Activated CD4-positive, alpha-beta T cell treated with anti-CD3 and anti-CD28 coated beads, Interleukin-10, Interleukin-2, amounts not matched to agents 100 ng/mL and 50 ng/mL, durations not matched to agents 16 hours and 8 hours (primary cell): ENCODE measurements at regions not wholly inside any gene's neighbourhood (a gene's known extent, or its start where the extent isn't known, plus 50 kb on each side); places are given as distances from the start of the nearest gene placed in this dataset.

Experiments
- DNase-seq: peaks from one replicate; pipeline ENCODE4 v3.0.0-alpha.2; 2020

DNA sequence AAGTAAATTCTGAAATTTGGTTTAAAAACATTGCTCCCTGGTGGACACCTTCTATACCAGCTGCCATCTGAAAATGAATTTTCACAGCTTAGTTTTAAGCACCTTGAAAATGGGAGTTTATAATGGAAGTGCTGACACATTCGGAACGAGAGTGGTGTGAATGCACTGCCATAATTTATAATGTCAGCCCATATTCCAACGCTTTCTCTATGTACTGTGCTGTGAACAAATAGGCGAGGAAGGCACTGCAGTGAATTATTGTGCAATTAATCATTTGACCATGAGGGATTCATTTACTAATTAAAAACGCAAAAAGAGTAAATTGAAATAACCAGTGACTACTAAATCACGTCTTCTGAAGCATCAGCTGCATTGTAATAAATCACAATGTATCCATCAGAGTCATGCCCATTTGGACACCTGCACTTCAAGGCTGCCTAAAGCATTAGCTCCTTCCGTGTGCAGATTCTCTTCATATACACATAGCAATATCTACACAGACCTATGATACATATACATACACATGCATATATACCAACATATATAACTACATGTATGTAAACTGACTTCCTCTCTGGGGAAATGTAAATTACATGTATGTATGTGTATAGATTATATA, 699.8 kb downstream of the GALR1 start:
- no peak for DNase-seq

DNA sequence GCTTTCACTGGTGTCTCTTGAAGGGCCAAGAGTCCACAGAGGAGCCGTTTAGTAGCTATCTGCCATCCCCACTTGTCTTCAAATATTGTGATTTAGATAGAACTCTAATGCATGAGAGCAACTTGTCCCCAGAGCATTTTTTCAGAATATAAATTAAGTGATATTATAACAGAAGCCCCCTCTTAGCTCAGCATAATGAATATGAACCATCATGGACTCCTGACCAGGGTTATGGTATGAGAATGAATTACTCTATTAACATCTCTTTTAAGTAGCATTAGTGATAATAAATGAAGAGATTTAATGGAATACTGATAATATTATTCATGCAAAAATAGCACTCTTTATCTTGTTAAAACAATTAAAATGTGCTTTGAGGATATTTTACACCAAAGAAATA, 709.6 kb downstream of the GALR1 start:
- DNase-seq: no peak

DNA sequence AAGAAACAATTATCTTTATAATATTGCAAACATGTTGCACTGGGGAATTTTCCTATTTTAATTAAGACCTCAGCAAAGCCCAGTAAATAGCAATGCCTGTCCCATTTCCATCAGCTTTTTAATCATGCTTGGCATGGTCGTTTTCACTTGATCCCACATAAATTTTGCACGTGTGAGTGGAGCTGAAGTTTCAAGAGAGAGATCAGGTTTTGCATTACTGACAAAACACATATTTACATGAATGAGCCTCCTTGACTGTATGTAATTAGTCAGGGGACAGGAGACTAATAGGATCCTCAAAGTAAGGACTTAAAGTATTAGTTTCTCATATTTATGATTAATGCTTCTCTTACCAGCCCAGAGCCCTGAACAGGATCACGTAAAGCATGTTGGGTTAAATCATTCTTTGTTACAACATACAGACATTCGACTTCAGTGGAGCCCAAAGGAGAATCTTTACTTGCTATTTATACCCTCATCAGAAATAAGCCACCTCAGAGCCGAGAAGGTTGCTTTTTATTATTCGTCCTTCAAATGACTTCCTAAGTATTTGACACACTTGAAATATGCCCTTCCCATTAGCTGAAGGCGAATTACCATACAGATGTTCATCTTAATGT, 711.3 kb downstream of the GALR1 start:
- no peak for DNase-seq

DNA sequence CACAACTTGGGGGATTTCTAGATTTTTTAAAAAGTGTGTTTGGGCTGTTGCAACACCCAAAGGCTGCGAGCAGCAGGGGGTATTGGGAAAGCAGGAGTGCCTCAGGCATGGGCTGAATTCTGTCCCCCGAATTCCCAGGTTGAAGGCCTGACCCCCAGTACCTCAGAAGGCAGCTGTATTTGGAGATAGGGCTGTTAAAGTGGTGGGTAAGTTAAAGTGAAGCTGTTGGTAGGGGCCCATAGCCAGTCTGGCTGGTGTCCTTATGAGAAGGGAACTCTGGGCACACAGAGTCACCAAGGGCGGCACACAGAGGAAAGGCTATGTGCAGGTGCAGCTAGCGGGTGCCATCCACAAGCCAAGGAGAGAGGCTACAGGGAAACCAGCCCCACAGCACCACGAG, 717.4 kb downstream of the GALR1 start:
- no peak for DNase-seq

DNA sequence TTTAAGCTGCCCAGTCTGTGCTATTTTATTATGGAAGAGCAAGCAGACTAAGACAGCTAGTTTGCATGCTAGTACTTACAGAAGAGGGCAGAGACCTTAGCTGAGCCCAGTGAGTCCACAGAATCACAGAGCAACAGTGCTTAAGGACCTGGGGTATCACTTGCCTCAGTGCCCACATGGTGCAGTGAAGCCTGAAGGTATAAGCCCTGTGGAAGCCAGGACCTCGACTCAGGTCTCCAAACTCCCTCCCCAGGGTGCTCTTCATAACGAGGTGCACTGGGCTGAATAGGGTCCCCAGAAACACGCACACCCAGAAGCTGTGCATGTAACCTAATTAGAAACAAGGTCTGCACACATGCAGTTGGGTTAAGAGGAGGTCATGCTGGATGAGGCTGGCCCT, 718.1 kb downstream of the GALR1 start:
- no peak for DNase-seq

DNA sequence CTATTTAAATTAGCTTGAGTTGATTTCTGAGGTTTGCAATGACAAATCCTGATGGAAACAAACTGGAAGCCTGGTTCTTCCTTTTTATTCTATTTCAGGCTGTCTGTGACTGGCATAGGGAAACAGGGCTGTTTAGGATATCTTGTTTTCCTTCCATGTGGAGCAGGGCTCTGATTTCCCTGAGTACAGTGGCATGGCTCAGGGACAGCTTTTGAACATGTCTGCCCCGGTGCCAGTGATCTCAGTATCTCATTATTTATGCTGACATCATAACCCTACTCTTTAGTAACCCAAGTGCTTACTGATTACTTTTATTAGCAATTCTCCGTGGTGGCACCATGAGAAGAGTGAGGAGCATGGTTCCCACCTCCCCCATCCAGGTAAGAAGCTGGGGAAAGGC, 720.3 kb downstream of the GALR1 start:
- DNase-seq: no peak

DNA sequence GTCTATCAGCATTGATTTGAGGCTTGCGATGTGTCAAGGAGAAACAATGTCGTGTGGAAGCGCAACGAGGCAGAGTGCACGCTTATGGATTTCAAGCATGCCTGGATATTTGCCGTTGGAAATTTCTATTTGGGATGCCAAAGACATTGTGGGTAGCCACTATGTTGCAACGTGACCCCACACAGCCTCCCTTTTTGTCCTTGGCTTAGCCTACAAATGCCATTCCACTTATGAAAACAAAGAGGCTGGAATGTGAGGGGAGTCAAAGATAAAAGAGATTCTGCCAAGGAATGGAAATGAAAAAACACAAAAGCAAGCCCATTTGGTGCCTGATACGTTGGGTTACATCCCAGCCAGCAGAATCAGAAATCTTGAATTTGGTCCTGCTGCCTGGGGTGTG, 721.2 kb downstream of the GALR1 start:
- no peak for DNase-seq

DNA sequence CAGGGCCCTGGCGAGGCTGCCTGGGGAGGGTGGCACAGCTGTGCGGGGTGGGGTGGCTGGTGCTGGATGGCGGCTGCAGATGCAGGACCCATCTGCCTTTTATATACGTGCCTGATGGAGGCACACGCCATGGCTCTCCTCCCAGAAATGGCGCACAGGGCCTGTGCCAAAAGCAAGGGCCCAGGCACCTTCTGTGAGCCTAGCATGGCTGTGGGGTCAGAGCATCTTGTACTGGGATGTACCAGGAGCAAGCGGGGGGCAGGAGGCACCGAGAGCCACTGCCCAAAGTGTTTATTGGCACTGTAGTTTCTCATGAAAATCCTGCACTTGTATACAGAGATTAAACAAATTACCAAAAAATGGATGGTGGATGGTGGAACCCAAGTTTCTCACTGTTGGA, 724.1 kb downstream of the GALR1 start:
- no peak for DNase-seq

DNA sequence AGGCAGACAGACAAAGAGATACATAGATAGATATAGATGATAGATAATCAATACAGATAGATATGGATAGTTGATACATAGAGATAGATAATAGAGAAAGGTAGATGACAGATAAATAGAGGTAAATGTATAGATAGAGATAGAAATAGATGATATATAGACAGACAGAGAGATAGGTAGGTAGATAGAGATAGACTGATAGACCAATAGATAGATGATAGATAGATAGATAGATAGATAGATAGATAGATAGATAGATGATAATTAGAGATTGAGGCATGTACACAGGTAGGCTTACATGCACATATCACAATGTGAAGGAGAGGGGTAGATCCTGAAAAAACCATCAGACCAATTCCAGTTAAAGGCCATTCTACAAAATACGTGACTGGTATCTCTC, 724.7 kb downstream of the GALR1 start:
- DNase-seq: no peak

DNA sequence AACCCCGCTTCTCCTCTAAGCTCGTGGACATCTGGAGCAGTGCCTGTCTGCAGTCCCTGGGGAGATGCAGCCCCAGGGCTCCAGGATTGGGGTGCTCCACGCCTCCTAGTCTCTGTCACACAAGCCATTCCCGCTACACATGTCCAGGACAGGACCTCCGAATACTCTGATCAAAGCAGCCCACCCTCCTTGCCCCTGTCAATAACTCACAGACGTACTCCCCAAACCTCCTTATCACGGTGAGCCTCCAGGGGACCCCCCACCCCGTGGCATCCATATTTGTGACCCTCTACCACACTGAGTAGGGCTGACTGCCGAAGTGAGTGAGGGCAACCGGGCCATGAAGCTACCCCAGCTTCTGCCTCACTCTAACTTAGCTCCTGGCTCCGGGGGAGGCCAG, 727.7 kb downstream of the GALR1 start:
- no peak for DNase-seq

DNA sequence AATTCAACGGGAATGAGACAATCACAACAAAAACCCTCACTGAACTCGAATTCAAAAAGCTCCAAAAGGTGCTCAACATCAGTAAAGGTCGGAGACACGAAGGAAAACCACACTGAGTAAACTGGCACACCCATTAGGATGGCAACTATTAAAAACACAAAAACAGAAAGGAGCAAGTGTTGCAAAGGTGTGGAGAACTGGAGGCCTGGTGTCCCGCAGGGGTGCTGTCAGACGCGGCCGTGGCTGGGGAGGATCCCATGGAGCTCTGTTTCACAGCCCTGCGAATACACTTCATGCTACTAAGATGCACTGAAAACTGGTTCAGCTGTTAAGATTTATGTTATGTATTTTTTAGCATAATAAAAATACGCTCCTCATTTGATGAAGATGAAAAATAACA, 730.6 kb downstream of the GALR1 start:
- no peak for DNase-seq

DNA sequence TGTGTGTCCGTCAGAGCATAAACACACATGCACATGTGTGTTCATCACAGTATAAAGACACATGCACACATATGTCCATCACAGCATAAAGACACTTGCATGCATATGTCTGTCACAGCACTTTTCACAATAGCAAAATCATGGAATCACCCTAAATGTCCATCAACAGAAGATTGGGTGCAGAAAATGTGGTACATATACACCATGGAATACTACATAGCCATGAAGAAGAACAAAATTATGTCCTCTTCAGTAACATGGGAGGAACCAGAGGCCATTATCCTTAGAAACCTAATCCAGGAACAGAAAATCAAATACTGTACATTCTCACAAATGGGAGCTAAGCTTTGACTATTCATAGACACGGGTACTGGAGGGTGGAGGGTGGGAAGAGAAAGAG, 732.2 kb downstream of the GALR1 start:
- no peak for DNase-seq

DNA sequence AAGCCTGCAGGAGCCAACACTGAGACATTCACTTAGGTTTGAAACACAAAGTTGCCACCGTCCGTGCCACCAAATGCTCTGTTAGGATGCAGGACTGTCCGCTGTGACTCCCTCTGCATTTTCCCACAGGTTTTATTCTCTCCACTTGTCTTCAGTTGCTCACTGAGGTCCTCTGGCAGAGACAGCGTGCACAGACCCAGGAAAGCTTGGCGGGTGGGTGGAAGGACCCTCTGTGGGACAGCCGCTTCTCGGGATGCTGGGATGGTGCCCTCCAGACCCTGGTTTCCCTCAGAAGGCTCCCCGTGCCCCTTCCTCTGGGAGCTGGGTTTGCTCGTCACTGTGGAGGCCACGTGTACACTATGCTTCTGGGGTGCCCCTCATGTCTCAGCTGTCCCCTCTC, 733.6 kb downstream of the GALR1 start:
- DNase-seq: no peak

DNA sequence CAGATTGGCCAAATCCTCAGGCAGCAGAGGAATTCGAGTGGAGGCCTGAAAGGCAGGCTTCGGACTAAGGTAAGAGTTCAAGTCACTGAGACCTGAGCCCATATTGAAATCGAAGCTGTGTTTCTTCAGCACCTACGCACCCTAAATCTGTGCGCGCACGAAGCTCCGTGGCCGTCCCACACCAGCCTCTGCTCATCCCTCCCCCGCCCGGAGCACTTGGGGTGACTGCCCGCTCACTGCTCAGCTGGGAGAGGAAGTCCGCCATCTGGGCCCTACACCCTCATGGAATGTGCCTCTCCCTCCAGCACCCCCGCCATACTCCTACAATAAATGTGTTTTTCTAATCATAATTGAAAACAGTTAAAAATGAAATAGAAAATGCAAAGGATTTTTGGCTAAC, 734.5 kb downstream of the GALR1 start:
- no peak for DNase-seq

DNA sequence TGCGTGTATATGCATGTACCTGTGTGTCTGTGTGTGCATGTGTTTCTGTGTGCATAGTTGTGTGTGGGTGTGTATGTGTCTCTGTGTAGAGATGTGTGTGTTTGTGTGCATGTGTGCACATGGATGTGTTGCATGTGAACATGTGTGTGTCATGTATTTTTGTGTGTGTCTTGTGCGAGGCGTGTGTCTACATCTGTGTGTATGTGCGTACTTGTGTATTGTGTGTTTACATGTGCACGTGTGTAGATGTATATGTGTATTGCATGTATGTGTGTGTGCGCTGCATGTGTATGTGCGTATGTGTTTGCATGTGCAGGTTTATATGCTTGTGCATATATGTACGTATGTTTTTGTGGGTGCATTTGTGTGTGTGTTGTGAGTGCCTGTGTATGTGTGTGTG, 735.2 kb downstream of the GALR1 start:
- no peak for DNase-seq

DNA sequence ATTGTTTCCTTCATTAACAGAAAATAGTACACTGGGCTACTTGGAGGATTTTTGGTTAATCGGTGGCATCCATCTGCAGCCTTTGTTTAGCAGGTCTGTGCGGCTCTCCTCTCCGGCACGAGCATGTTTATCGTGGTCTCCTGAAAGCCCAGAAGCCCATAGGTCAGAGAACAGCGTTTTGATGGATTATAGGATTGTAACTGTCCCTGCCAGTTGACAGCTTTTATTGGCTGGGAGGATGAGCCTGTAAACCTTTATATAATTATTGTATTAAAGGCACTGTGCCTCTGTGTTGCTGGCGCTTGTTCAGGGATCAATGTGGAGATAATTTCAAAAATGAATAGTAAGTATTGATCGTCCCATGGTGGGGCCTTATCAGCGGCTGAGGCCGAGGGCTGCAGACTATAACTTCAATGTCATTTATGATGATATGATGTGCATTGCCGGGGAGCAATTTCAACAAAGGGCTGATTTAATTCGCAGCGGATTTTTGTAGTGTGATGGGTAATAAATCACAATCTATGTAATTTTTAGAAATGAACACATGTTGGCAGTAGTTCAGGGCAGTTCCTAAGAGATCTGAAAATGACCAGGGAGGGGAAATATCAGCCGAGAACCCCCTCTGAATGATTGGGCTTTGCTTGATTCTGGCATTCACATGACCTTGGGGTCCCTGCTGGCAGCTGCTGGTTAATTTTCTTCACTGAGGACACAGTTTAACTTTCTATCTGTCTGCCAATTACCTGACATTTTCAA, 736.1 kb downstream of the GALR1 start:
- DNase-seq: no peak

DNA sequence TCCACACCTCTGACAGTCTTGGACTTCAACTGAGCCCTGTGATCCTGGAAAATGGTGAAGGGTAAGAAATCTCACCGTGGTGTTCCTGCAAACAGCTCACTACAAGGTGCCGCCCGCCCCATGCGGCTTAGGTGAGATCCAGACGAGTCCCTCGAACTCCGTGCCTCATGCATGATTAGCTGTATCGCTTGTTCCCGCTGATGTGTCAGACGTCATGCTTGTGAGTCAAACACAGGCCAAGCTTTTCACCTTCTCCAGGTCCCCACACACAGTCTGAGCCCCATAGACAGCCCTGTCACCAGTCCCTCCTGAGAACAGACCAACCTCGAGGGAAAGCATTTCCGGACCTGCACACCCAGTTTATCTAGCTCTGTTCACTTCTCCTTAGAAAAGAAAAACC, 740.5 kb downstream of the GALR1 start:
- no peak for DNase-seq

DNA sequence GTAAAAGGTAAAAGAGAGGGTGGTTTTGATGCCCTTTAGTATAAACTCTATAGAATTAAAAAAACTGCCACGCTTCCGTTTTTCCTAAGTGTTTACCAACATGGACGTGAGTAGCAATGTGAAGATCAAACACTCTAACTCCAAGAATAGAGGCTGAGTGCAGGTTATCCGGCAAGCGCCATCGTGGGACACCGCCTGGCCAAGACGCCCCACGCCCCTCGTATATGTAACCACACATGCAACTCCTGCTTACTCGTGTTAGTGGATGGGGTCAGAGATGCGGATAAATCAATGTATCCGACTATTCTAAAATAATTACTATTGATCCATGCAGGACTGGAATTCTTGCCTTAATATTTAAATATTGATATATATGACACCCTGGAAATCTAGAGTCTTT, 741.3 kb downstream of the GALR1 start:
- no peak for DNase-seq

DNA sequence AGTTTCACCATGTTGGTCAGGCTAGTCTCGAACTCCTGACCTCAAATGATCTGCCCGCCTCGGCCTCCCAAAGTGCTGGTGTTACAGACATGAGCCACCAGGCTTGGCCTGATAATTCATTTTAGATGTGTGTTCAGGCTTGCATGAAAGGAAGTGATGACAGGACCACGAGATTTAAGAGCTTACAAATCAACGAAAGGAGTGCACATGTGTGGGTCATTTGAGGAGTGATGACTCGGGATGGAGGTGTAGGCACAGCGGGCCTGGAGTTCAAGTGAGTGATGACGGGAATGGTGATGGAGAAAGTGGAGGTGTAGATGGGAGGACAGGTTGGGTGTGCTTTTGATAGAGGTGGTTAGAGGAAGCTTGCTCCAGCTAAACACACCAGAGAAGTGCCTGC, 742.4 kb downstream of the GALR1 start:
- DNase-seq: no peak

DNA sequence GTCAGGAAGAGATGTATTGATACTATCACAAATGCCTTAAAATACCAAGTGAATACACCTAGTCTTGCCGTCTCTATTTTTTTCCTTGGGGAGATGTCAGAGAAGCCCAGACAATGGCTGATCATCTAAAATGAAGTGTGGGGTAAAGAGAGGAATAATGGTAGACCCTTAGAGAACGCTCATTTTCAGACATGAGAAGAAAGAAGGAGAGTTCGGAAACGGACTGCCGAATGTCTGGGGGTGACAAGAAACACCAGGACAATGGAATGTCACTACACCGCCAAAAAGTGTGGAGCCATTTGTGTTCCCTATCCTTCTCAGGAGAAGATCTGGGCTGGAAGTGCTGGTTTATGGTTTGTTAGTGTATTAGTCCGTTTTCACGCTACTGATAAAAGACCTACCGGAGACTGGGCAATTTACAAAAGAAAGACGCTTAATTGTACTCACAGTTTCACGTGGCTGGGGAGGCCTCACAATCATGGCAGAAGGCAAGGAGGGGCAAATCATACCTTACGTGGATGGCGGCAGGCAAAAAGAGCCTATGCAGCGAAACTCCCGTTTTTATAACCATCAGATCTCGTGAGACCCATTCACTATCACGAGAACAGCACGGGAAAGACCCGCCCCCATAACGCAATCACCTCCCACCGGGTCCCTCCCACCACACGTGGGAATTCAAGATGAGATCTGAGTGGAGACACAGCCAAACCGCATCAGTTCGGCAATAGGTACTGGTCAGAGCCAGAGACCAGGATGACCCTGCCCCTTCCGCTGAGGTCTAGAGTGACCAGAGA, 743.7 kb downstream of the GALR1 start:
- DNase-seq: no peak

DNA sequence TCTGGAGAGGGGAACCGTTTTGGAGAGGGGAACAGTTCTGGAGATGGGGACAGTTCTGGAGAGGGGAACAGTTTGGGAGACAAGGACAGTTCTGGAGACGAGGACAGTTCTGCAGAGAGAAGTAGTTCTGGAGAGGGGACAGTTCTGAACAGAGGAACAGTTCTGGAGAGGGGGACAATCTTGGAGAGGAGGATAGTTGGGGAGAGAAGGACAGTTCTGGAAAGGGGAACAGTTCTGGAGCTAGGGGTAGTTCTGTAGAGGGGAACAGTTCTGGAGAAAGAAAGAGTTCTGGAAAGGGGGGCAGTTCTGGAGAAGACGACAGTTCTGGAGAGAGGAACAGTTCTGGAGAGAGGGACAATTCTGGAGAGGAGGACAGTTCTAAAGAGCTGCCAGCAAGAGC, 745.9 kb downstream of the GALR1 start:
- DNase-seq: no peak

DNA sequence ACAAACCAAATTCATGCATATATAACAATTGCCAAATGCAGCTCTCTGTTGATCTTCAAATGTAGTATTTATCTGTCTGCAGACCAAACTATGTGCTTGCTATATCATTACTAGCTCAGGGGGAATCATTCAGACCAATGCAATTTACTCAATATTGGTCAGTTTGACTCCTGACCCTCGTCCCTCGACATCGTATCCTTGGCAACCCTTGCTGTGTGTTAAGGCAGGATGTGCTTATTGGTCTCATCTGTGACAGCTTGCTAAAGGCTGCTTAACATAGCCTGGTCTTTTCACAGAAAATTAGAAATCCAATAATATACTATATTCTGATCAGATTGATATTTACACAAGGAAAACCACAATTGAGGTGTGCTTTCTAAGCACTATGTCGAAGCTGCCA, 747.1 kb downstream of the GALR1 start:
- DNase-seq: no peak

DNA sequence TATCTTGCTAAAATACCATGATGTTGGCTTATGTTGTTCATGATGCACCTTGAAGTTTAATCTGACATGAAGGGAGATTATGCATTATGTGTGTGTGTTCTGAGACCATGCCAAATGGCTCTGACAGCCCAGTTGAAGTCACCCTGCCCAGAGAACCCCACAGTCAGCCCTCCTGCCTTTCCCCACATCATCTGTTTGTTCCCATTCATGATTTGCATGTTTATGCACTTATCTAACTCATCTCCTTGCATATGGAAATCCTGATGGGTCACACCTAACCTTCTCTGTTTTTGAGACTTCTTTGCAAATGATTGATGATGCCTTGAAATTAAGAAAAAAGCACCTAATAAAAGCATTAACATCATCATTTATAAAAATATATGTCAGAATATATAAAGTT, 752.2 kb downstream of the GALR1 start:
- DNase-seq: no peak
